Panc1 (cell line): ENCODE measurements at regions not wholly inside any gene's neighbourhood (a gene's known extent, or its start where the extent isn't known, plus 50 kb on each side); places are given as distances from the start of the nearest gene placed in this dataset.

Source experiments
- CTCF ChIP-seq: fragments of 450-650 bp; IDR thresholded peaks from 2 replicates; pipeline ENCODE4 v1.5.1; 2017; ENCODE audit warnings: mild to moderate bottlenecking
- POLR2AphosphoS5 ChIP-seq: IDR thresholded peaks from 2 replicates; pipeline ENCODE4 v1.6.1; 2012; ENCODE audit warnings: mild to moderate bottlenecking, low read depth, low read length, moderate library complexity
- REST ChIP-seq, 2 experiments: IDR thresholded peaks; 2 replicates each; pipeline ENCODE4 v1.6.1; 2011 to 2012; ENCODE audit warnings: low read depth in 2 of 2, control low read depth in 1 of 2, low read length in 1 of 2, mild to moderate bottlenecking in 1 of 2, moderate library complexity in 1 of 2; ENCODE audit not compliant: insufficient read depth in 1 of 2
- SIN3A ChIP-seq: IDR thresholded peaks from 2 replicates; pipeline ENCODE4 v1.6.1; 2012; ENCODE audit warnings: low read depth, mild to moderate bottlenecking, low read length, moderate library complexity, borderline replicate concordance; ENCODE audit not compliant: insufficient read depth

- no peak for TF ChIP-seq CTCF
- no peak for TF ChIP-seq REST (IDR thresholded peaks at IDR 0.05; ENCODE audit: insufficient read depth in 1 of 2, low read depth in 2 of 2, low read length in 1 of 2)
- TF ChIP-seq POLR2AphosphoS5: no peak
- TF ChIP-seq SIN3A: no peak
These were observed 215.5 kb upstream of the SERP2 start for GRCh38 chr13:44158098-44158521.
